Right renal pelvis (tissue), 4 donors: ENCODE measurements at regions not wholly inside any gene's neighbourhood (a gene's known extent, or its start where the extent isn't known, plus 50 kb on each side); places are given as distances from the start of the nearest gene placed in this dataset.
"Not testable (repeated sequence)": the region's sequence is repeated elsewhere in the genome, so short reads cannot be mapped to it uniquely, and the experiment has no call there.

ENCODE experiments used
- DNase-seq, 4 donors: peaks; one replicate each; pipeline ENCODE4 v3.0.0-alpha.2; 2013; ENCODE audit warnings: low read depth in 4 of 4, low spot score in 3 of 4, missing footprints in 1 of 4

- no peak for DNase-seq
Measured at GRCh38 chr3:150303768-150304167, 104.3 kb upstream of the TSC22D2 start.

GRCh38 chr3:150302246-150302645 is 105.9 kb upstream of the TSC22D2 start:
- DNase-seq, result no peak

GRCh38 chr3:150300852-150301517 is 107.1 kb upstream of the TSC22D2 start:
- DNase-seq, result no peak

GRCh38 chr3:150300388-150300787 is 107.7 kb upstream of the TSC22D2 start:
- DNase-seq, result no peak

- no peak for DNase-seq
Measured at GRCh38 chr3:150299201-150299600, 108.9 kb upstream of the TSC22D2 start.

- DNase-seq, result no peak
Measured at GRCh38 chr3:150296966-150297365, 111.1 kb upstream of the TSC22D2 start.

GRCh38 chr3:150296123-150296735 is 111.9 kb upstream of the TSC22D2 start:
- DNase-seq, result no peak

GRCh38 chr3:150293401-150294001 is 114.6 kb upstream of the TSC22D2 start:
- DNase-seq, result no peak

GRCh38 chr3:150292891-150293290 is 115.2 kb upstream of the TSC22D2 start:
- DNase-seq, result no peak

GRCh38 chr3:150291515-150291914 is 116.6 kb upstream of the TSC22D2 start:
- no peak for DNase-seq

GRCh38 chr3:150286390-150287147 is 121.5 kb upstream of the TSC22D2 start:
- DNase-seq, result no peak

GRCh38 chr3:150285601-150286000 is 122.5 kb upstream of the TSC22D2 start:
- no peak for DNase-seq

- DNase-seq, result peak in 2 of 4 donors; percentile 59 to 71
Measured at GRCh38 chr3:150278843-150279381, 129.2 kb upstream of the TSC22D2 start.

GRCh38 chr3:150278195-150278594 is 129.9 kb upstream of the TSC22D2 start:
- DNase-seq, result no peak

GRCh38 chr3:150277444-150277843 is 130.7 kb upstream of the TSC22D2 start:
- DNase-seq, result no peak

- DNase-seq, result no peak
Measured at GRCh38 chr3:150275941-150276340, 132.2 kb upstream of the TSC22D2 start.

GRCh38 chr3:150274372-150274771 is 133.7 kb upstream of the TSC22D2 start:
- DNase-seq, result no peak

GRCh38 chr3:150273396-150273795 is 134.7 kb upstream of the TSC22D2 start:
- no peak for DNase-seq

- DNase-seq, result no peak
Measured at GRCh38 chr3:150271591-150271960, 136.5 kb upstream of the TSC22D2 start.

GRCh38 chr3:150270883-150271590 is 137.1 kb upstream of the TSC22D2 start:
- no peak for DNase-seq

GRCh38 chr3:150270444-150270843 is 137.7 kb upstream of the TSC22D2 start:
- DNase-seq, result not testable (repeated sequence)
